Astrocyte of the hippocampus (primary cell): ENCODE measurements at regions not wholly inside any gene's neighbourhood (a gene's known extent, or its start where the extent isn't known, plus 50 kb on each side); places are given as distances from the start of the nearest gene placed in this dataset.
A peak's percentile ranks its signal among the peaks of the same experiment; 100 is the strongest.
"Not testable (repeated sequence)": the region's sequence is repeated elsewhere in the genome, so short reads cannot be mapped to it uniquely, and the experiment has no call there.

Experiments
- DNase-seq: peaks from one replicate; pipeline ENCODE4 v3.0.0; 2011; ENCODE audit warnings: low read depth, low spot score

- DNase-seq, result no peak
These were observed 724.6 kb upstream of the SALL3 start for GRCh38 chr18:78255013-78255412.

- DNase-seq, result no peak
These were observed 711.2 kb upstream of the SALL3 start for GRCh38 chr18:78268226-78268988.

GRCh38 chr18:78271790-78272189 is 707.8 kb upstream of the SALL3 start:
- no peak for DNase-seq

- DNase-seq, result no peak
These were observed 705.7 kb upstream of the SALL3 start for GRCh38 chr18:78273876-78274275.

- DNase-seq, result not testable (repeated sequence)
These were observed 696.2 kb upstream of the SALL3 start for GRCh38 chr18:78283425-78283824.

- no peak for DNase-seq
These were observed 686.8 kb upstream of the SALL3 start for GRCh38 chr18:78292618-78293380.

- no peak for DNase-seq
These were observed 686.1 kb upstream of the SALL3 start for GRCh38 chr18:78293540-78293939.

- peak; percentile 25 for DNase-seq
These were observed 685.6 kb upstream of the SALL3 start for GRCh38 chr18:78293940-78294541.

GRCh38 chr18:78295262-78295661 is 684.4 kb upstream of the SALL3 start:
- no peak for DNase-seq

GRCh38 chr18:78296166-78296565 is 683.5 kb upstream of the SALL3 start:
- no peak for DNase-seq

GRCh38 chr18:78297048-78297447 is 682.6 kb upstream of the SALL3 start:
- no peak for DNase-seq

- no peak for DNase-seq
These were observed 676.0 kb upstream of the SALL3 start for GRCh38 chr18:78303519-78304191.

GRCh38 chr18:78304192-78305164 is 675.1 kb upstream of the SALL3 start:
- DNase-seq, result no peak

- no peak for DNase-seq
These were observed 673.8 kb upstream of the SALL3 start for GRCh38 chr18:78305789-78306188.

- DNase-seq, result no peak
These were observed 670.3 kb upstream of the SALL3 start for GRCh38 chr18:78309307-78309706.

- DNase-seq, result no peak
These were observed 669.7 kb upstream of the SALL3 start for GRCh38 chr18:78309924-78310323.

GRCh38 chr18:78319264-78319663 is 660.4 kb upstream of the SALL3 start:
- no peak for DNase-seq

GRCh38 chr18:78319961-78320360 is 659.7 kb upstream of the SALL3 start:
- DNase-seq, result no peak

GRCh38 chr18:78321402-78321801 is 658.2 kb upstream of the SALL3 start:
- DNase-seq, result no peak

GRCh38 chr18:78323453-78324197 is 656.0 kb upstream of the SALL3 start:
- DNase-seq, result no peak
